ENCODE measurements at regions not wholly inside any gene's neighbourhood (a gene's known extent, or its start where the extent isn't known, plus 50 kb on each side); places are given as distances from the start of the nearest gene placed in this dataset.

DNA sequence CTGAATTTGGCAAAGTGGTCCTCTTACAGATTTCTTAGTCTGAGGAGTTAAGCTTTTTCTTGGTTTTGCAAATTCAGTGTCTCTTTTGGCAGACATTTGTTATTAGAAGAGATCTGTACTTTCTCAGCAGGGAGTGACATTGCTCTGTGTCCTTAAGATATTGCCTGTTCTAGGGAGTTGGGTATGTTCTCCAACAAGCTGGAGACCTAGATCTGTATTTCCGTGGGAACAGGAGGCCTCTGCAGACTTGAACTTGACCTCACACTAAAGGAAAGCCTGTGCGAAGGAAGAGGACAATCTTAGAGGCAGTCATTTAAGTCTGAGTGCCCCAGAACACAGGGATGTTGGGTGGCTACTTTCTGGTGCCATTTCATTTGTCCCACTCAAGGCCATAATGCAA, 107.0 kb upstream of the ATP8B1 start:
- Histone ChIP-seq H3K79me1 (ENCODE audit: low read length) (no peaks in the 10 kb centered on the region), H4K12ac (ENCODE audit: low read depth, low read length) (no peak overlapping the region), H2BK12ac (ENCODE audit: low read length) (no peak overlapping the region), H2BK5ac (ENCODE audit: low read depth, low read length, poor library complexity) (no peak overlapping the region), H3K4me3 (ENCODE audit: low read depth, low read length) (no peak overlapping the region), H3K23ac (ENCODE audit: low read length) (no peak overlapping the region), H3K79me2 (ENCODE audit: control insufficient read depth, insufficient read depth, low read length, poor library complexity) (no peaks in the 10 kb centered on the region), H3K27ac (ENCODE audit: low read depth, low read length) (no peak overlapping the region), H3K4me2 (ENCODE audit: low read length) (no peak overlapping the region), H3K9me3 (ENCODE audit: insufficient read depth, low read depth, low read length) (no peaks in the 10 kb centered on the region), H3K27me3 (ENCODE audit: insufficient read depth, low read length) (no peaks in the 10 kb centered on the region), H2AK5ac (ENCODE audit: low read length) (no peak overlapping the region), H3K9ac (ENCODE audit: low read length) (no peak overlapping the region), H3K36me3 (ENCODE audit: control insufficient read depth in 1 of 2, insufficient read depth in 2 of 2, low read length in 2 of 2) (no peaks in the 10 kb centered on the region), H2BK120ac (ENCODE audit: insufficient read depth, low read length, poor library complexity) (no peak overlapping the region), H3K14ac (ENCODE audit: low read length) (no peak overlapping the region), H3K18ac (ENCODE audit: low read length) (no peak overlapping the region), H4K8ac (ENCODE audit: low read depth, low read length) (no peak overlapping the region), H2AFZ (ENCODE audit: insufficient read depth, low read length, poor library complexity) (no peak overlapping the region), H3K4ac (ENCODE audit: low read depth, low read length) (no peak overlapping the region), H4K91ac (ENCODE audit: low read depth, low read length) (no peak overlapping the region), H3K4me1 (ENCODE audit: control insufficient read depth in 1 of 2, insufficient read depth in 2 of 2, low read length in 2 of 2) (peaks cover 2 to 8% of the 10 kb centered on the region in 2 experiments)
- no peak for DNase-seq
- WGBS (ENCODE audit: extremely low coverage, insufficient coverage, insufficient read length): no CpG with 5 or more reads among the region's 2 CpGs

DNA sequence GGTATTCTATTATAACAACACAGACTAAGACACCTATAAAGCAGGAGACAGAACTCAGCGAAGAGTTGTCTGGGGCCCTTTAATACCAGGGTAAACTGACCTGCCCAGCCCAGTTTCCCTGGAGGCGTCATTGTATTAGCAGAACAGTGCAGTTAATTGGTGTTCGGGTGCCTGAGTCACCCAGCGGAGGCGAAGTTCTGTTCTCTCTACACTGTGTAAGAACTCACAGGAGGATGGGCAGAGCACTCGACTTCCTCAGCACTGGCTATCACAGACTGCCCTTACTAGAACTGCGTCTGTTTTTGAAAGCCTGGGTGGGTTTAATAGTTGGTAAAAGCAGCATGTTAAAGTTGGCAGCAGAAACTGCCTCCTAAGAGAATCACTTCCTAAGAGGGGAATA, 106.5 kb upstream of the ATP8B1 start:
- Histone ChIP-seq H2AK5ac (ENCODE audit: low read length) (no peak overlapping the region), H3K23ac (ENCODE audit: low read length) (no peak overlapping the region), H3K79me1 (ENCODE audit: low read length) (no peaks in the 10 kb centered on the region), H2AFZ (ENCODE audit: insufficient read depth, low read length, poor library complexity) (no peak overlapping the region), H3K18ac (ENCODE audit: low read length) (no peak overlapping the region), H3K4ac (ENCODE audit: low read depth, low read length) (no peak overlapping the region), H3K36me3 (ENCODE audit: control insufficient read depth in 1 of 2, insufficient read depth in 2 of 2, low read length in 2 of 2) (no peaks in the 10 kb centered on the region), H3K79me2 (ENCODE audit: control insufficient read depth, insufficient read depth, low read length, poor library complexity) (no peaks in the 10 kb centered on the region), H3K27ac (ENCODE audit: low read depth, low read length) (no peak overlapping the region), H2BK12ac (ENCODE audit: low read length) (no peak overlapping the region), H3K14ac (ENCODE audit: low read length) (no peak overlapping the region), H3K4me2 (ENCODE audit: low read length) (no peak overlapping the region), H3K27me3 (ENCODE audit: insufficient read depth, low read length) (no peaks in the 10 kb centered on the region), H4K91ac (ENCODE audit: low read depth, low read length) (no peak overlapping the region), H3K4me1 (ENCODE audit: control insufficient read depth in 1 of 2, insufficient read depth in 2 of 2, low read length in 2 of 2) (peaks cover 2 to 8% of the 10 kb centered on the region in 2 experiments), H4K8ac (ENCODE audit: low read depth, low read length) (no peak overlapping the region), H2BK120ac (ENCODE audit: insufficient read depth, low read length, poor library complexity) (no peak overlapping the region), H3K4me3 (ENCODE audit: low read depth, low read length) (no peak overlapping the region), H3K9ac (ENCODE audit: low read length) (no peak overlapping the region), H4K12ac (ENCODE audit: low read depth, low read length) (no peak overlapping the region), H2BK5ac (ENCODE audit: low read depth, low read length, poor library complexity) (no peak overlapping the region), H3K9me3 (ENCODE audit: insufficient read depth, low read depth, low read length) (no peaks in the 10 kb centered on the region)
- no CpG with 5 or more reads among the region's 7 CpGs for WGBS (ENCODE audit: extremely low coverage, insufficient coverage, insufficient read length)
- no peak for DNase-seq

DNA sequence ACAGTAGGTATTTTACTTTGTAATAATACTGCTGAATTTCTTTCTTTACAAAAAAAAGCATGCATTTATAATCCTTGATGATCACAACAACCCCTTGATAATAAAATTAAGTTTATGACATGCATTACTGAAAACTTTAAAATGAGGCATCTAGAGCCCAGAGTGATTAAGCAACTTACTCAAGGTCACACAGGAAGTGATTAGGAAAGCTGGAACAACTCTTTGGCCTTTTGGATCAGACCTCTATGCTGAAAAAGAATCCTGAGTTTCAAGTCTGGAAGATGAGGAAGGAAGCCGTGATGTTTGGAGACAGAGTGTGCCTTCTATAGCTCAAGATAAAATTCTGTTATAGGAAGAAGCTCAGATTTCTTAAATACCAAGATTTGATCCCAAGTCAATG, 105.0 kb upstream of the ATP8B1 start:
- H3K4me2 ChIP-seq (ENCODE audit: low read length): no peak overlapping the region
- H3K9me3 ChIP-seq (ENCODE audit: insufficient read depth, low read depth, low read length): no peaks in the 10 kb centered on the region
- H2BK5ac ChIP-seq (ENCODE audit: low read depth, low read length, poor library complexity): no peak overlapping the region
- H3K14ac ChIP-seq (ENCODE audit: low read length): no peak overlapping the region
- no peak overlapping the region for H3K4ac ChIP-seq (ENCODE audit: low read depth, low read length)
- no peak overlapping the region for H2AK5ac ChIP-seq (ENCODE audit: low read length)
- no peak overlapping the region for H4K8ac ChIP-seq (ENCODE audit: low read depth, low read length)
- no CpG with 5 or more reads among the region's 1 CpG for WGBS (ENCODE audit: extremely low coverage, insufficient coverage, insufficient read length)
- no peak overlapping the region for H3K18ac ChIP-seq (ENCODE audit: low read length)
- H4K12ac ChIP-seq (ENCODE audit: low read depth, low read length): no peak overlapping the region
- no peak overlapping the region for H3K27ac ChIP-seq (ENCODE audit: low read depth, low read length)
- H3K36me3 ChIP-seq (ENCODE audit: control insufficient read depth in 1 of 2, insufficient read depth in 2 of 2, low read length in 2 of 2): no peaks in the 10 kb centered on the region
- no peak overlapping the region for H3K23ac ChIP-seq (ENCODE audit: low read length)
- no peak overlapping the region for H3K9ac ChIP-seq (ENCODE audit: low read length)
- H3K4me3 ChIP-seq (ENCODE audit: low read depth, low read length): no peak overlapping the region
- H3K27me3 ChIP-seq (ENCODE audit: insufficient read depth, low read length): no peaks in the 10 kb centered on the region
- H4K91ac ChIP-seq (ENCODE audit: low read depth, low read length): no peak overlapping the region
- H3K79me2 ChIP-seq (ENCODE audit: control insufficient read depth, insufficient read depth, low read length, poor library complexity): no peaks in the 10 kb centered on the region
- H2BK120ac ChIP-seq (ENCODE audit: insufficient read depth, low read length, poor library complexity): no peak overlapping the region
- no peak overlapping the region for H2AFZ ChIP-seq (ENCODE audit: insufficient read depth, low read length, poor library complexity)
- no peaks in the 10 kb centered on the region for H3K79me1 ChIP-seq (ENCODE audit: low read length)
- peaks cover 2 to 5% of the 10 kb centered on the region in 2 experiments for H3K4me1 ChIP-seq (ENCODE audit: control insufficient read depth in 1 of 2, insufficient read depth in 2 of 2, low read length in 2 of 2)
- DNase-seq: no peak
- no peak overlapping the region for H2BK12ac ChIP-seq (ENCODE audit: low read length)

DNA sequence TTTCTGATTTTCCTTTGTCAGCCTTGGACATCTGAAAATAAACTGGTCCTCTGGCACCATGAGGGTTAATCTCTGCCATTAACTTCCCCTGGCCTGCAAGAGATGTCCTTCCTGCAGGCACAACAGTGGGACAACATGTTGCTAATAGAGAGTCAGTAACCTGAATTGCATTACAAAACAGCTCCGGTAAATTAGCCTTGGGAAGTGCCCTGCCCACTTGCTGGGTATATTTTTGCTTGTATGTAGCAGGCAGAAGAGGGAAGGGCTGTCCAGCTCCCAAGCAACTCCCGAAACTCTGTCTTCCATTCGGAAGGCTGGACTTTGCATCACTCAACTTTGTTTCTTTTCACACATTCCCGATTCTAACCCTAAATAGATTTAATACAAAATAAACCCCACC, 104.4 kb upstream of the ATP8B1 start:
- no peak overlapping the region for H3K27ac ChIP-seq (ENCODE audit: low read depth, low read length)
- no peaks in the 10 kb centered on the region for H3K79me2 ChIP-seq (ENCODE audit: control insufficient read depth, insufficient read depth, low read length, poor library complexity)
- no peaks in the 10 kb centered on the region for H3K27me3 ChIP-seq (ENCODE audit: insufficient read depth, low read length)
- H2AFZ ChIP-seq (ENCODE audit: insufficient read depth, low read length, poor library complexity): no peak overlapping the region
- H3K9ac ChIP-seq (ENCODE audit: low read length): no peak overlapping the region
- H3K9me3 ChIP-seq (ENCODE audit: insufficient read depth, low read depth, low read length): no peaks in the 10 kb centered on the region
- no peak for DNase-seq
- H3K23ac ChIP-seq (ENCODE audit: low read length): no peak overlapping the region
- H2BK5ac ChIP-seq (ENCODE audit: low read depth, low read length, poor library complexity): no peak overlapping the region
- H3K4me2 ChIP-seq (ENCODE audit: low read length): no peak overlapping the region
- WGBS (ENCODE audit: extremely low coverage, insufficient coverage, insufficient read length): 100% methylated on average over 1 of the region's 4 CpGs
- H3K14ac ChIP-seq (ENCODE audit: low read length): no peak overlapping the region
- H3K36me3 ChIP-seq (ENCODE audit: control insufficient read depth in 1 of 2, insufficient read depth in 2 of 2, low read length in 2 of 2): no peaks in the 10 kb centered on the region
- no peak overlapping the region for H3K4ac ChIP-seq (ENCODE audit: low read depth, low read length)
- H4K12ac ChIP-seq (ENCODE audit: low read depth, low read length): no peak overlapping the region
- H3K79me1 ChIP-seq (ENCODE audit: low read length): no peaks in the 10 kb centered on the region
- H3K4me3 ChIP-seq (ENCODE audit: low read depth, low read length): no peak overlapping the region
- no peak overlapping the region for H4K8ac ChIP-seq (ENCODE audit: low read depth, low read length)
- no peak overlapping the region for H2AK5ac ChIP-seq (ENCODE audit: low read length)
- no peak overlapping the region for H4K91ac ChIP-seq (ENCODE audit: low read depth, low read length)
- no peak overlapping the region for H3K18ac ChIP-seq (ENCODE audit: low read length)
- peaks cover 3 to 5% of the 10 kb centered on the region in 2 experiments for H3K4me1 ChIP-seq (ENCODE audit: control insufficient read depth in 1 of 2, insufficient read depth in 2 of 2, low read length in 2 of 2)
- H2BK12ac ChIP-seq (ENCODE audit: low read length): no peak overlapping the region
- no peak overlapping the region for H2BK120ac ChIP-seq (ENCODE audit: insufficient read depth, low read length, poor library complexity)
